Nephron (organoid): ENCODE measurements at regions not wholly inside any gene's neighbourhood (a gene's known extent, or its start where the extent isn't known, plus 50 kb on each side); places are given as distances from the start of the nearest gene placed in this dataset.
"Not testable (repeated sequence)": the region's sequence is repeated elsewhere in the genome, so short reads cannot be mapped to it uniquely, and the experiment has no call there.

Experiments used
- H3K27ac Mint-ChIP-seq, 3 experiments: 2 replicates each; pipeline ENCODE4 v1.8.0; 2020; ENCODE audit warnings: mixed read lengths in 3 of 3, mild to moderate bottlenecking in 2 of 3, moderate library complexity in 1 of 3
- H3K27me3 Mint-ChIP-seq: 2 replicates; pipeline ENCODE4 v1.8.0; 2021; ENCODE audit warnings: low read depth, mild to moderate bottlenecking, moderate library complexity, mixed read lengths
- H3K36me3 Mint-ChIP-seq: 2 replicates; pipeline ENCODE4 v1.8.0; 2020; ENCODE audit warnings: low read depth, mixed read lengths
- H3K4me1 Mint-ChIP-seq: 2 replicates; pipeline ENCODE4 v1.8.0; 2020; ENCODE audit warnings: mixed read lengths
- H3K4me3 Mint-ChIP-seq, 3 experiments: 2 replicates each; pipeline ENCODE4 v1.8.0; 2020; ENCODE audit warnings: mild to moderate bottlenecking in 3 of 3, mixed read lengths in 3 of 3, moderate library complexity in 2 of 3
- H3K9me3 Mint-ChIP-seq: 2 replicates; pipeline ENCODE4 v1.8.0; 2020; ENCODE audit warnings: mixed read lengths
- TF ChIP-seq, protein P1 (sequence below), 3 experiments: fragments of 200-600 bp; sonication (generic); IDR thresholded peaks; one replicate each; pipeline ENCODE4 v1.5.0; 2021; ENCODE audit warnings: antibody characterized with exemption in 3 of 3; ENCODE audit not compliant: unreplicated experiment in 3 of 3

DNA sequence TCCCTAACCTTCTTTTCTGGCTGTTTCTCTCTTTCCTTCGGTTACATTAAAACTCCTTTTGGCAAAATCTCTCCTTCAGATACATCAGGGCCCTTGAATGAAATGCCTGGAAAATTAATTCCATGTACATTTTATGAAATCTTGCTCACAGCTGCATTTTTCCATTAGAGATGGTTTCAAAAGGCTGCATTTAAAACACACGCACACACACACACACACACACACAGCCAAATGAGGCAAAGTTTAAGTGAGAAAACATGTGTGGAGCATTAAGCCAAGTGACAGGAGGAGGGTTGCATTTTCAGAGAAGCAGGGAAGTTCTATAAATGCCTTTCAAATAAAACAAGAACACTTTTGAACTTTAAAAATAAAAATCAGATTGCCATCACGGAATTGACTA lies 216.4 kb downstream of the LRIG3 start:
- TF ChIP-seq, protein P1, sequence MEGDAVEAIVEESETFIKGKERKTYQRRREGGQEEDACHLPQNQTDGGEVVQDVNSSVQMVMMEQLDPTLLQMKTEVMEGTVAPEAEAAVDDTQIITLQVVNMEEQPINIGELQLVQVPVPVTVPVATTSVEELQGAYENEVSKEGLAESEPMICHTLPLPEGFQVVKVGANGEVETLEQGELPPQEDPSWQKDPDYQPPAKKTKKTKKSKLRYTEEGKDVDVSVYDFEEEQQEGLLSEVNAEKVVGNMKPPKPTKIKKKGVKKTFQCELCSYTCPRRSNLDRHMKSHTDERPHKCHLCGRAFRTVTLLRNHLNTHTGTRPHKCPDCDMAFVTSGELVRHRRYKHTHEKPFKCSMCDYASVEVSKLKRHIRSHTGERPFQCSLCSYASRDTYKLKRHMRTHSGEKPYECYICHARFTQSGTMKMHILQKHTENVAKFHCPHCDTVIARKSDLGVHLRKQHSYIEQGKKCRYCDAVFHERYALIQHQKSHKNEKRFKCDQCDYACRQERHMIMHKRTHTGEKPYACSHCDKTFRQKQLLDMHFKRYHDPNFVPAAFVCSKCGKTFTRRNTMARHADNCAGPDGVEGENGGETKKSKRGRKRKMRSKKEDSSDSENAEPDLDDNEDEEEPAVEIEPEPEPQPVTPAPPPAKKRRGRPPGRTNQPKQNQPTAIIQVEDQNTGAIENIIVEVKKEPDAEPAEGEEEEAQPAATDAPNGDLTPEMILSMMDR (IDR thresholded peaks at IDR 0.05; ENCODE audit: unreplicated experiment in 3 of 3), result no peak
- peaks cover 6% of the 10 kb centered on the region for H3K4me1 Mint-ChIP-seq
- H3K9me3 Mint-ChIP-seq, result peaks cover 24% of the 10 kb centered on the region
- H3K4me3 Mint-ChIP-seq, result no peak overlapping the region
- no peaks in the 10 kb centered on the region for H3K27me3 Mint-ChIP-seq
- H3K27ac Mint-ChIP-seq, result peak overlapping the region; percentile 8 to 37 (median 33)
- H3K36me3 Mint-ChIP-seq, result peaks cover 2% of the 10 kb centered on the region

DNA sequence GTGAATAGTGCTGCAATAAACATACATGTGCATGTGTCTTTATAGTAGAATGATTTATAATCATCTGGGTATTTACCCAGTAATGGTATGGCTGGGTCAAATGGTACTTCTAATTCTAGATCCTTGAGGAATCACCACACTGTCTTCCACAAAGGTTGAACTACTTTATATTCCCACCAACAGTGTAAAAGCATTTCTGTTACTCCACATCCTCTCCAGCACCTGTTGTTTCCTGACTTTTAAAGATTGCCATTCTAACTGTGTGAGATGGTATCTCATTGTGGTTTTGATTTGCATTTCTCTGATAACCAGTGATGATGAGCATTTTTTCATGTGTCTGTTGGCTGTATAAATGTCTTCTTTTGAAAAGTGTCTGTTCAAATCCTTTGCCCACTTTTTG lies 215.5 kb downstream of the LRIG3 start:
- H3K27me3 Mint-ChIP-seq, H3K4me1 Mint-ChIP-seq, H3K36me3 Mint-ChIP-seq, H3K4me3 Mint-ChIP-seq, H3K27ac Mint-ChIP-seq: not testable (repeated sequence)
- peaks cover 26% of the 10 kb centered on the region for H3K9me3 Mint-ChIP-seq

DNA sequence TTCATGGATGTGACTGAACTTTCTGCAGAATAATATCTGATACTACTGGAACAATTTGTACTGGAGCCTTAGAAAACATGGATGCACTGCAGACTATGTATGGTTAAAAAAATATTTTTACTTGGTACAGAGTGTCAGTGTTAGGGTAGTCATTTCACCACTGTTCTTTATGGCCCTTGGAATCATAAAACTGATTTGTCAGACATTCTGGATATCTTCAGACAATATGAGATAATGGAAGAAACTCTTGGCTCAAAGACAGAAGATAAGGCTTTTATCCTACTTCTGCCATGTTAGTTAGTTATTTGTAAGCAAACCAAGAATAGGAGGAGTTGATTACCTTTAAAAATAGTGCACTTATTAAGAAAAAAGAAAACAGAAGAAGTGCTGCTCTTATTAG lies 209.4 kb downstream of the LRIG3 start:
- H3K4me3 Mint-ChIP-seq, result no peak overlapping the region
- peaks cover 4% of the 10 kb centered on the region for H3K36me3 Mint-ChIP-seq
- H3K4me1 Mint-ChIP-seq, result no peaks in the 10 kb centered on the region
- peaks cover 41% of the 10 kb centered on the region for H3K9me3 Mint-ChIP-seq
- TF ChIP-seq, protein P1 (IDR thresholded peaks at IDR 0.05; ENCODE audit: unreplicated experiment in 3 of 3), result no peak
- no peaks in the 10 kb centered on the region for H3K27me3 Mint-ChIP-seq
- no peak overlapping the region for H3K27ac Mint-ChIP-seq

DNA sequence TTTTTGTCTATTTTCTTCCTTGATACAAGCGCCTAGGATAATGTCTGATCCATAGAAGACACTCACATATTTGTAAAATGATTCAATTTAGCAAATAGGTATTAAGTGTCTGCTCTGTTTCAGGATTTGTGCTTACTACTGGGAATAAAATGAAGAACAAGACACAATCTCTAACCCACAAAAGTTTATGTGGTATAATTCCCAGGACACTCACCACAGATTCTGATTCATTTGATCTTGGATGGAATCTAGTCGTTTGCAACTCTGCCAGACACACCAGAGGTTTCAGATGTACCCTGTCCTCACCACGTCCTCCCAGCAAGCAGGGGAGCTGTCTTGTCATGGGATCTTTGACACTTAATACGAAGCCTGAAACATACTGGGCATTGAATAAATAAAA lies 208.3 kb downstream of the LRIG3 start:
- Mint-ChIP-seq H3K4me1 (no peaks in the 10 kb centered on the region), H3K36me3 (peaks cover 4% of the 10 kb centered on the region), H3K27me3 (no peaks in the 10 kb centered on the region)

DNA sequence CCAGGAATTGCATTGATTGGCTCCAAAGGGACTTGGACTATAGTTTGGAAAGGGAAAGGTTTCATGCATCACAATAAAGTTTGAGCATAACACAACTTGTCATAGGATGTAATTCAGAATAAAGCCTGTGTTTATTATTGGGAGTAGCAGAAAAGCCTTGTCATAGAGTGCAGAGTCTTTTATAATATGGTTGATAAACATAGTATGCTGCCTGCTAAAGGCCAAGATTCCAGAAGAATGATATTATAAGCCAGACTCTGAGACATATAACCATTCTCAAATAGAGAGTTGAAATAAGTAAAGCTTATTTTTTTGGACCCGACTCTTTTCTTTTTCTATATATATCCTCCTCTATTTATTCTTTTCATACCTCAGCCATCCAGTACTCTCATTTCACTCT lies 207.3 kb downstream of the LRIG3 start:
- no peak overlapping the region for H3K4me3 Mint-ChIP-seq
- H3K9me3 Mint-ChIP-seq, result peaks cover 29% of the 10 kb centered on the region
- H3K27me3 Mint-ChIP-seq, result no peaks in the 10 kb centered on the region
- peaks cover 4% of the 10 kb centered on the region for H3K36me3 Mint-ChIP-seq
- no peak overlapping the region for H3K27ac Mint-ChIP-seq
- TF ChIP-seq, protein P1 (IDR thresholded peaks at IDR 0.05; ENCODE audit: unreplicated experiment in 3 of 3), result no peak
- no peaks in the 10 kb centered on the region for H3K4me1 Mint-ChIP-seq

More for the DNA sequence above, 208.3 kb downstream of the LRIG3 start:
- peaks cover 37% of the 10 kb centered on the region for H3K9me3 Mint-ChIP-seq
- H3K27ac Mint-ChIP-seq, result no peak overlapping the region
- H3K4me3 Mint-ChIP-seq, result no peak overlapping the region
- TF ChIP-seq, protein P1 (IDR thresholded peaks at IDR 0.05; ENCODE audit: unreplicated experiment in 3 of 3), result no peak

DNA sequence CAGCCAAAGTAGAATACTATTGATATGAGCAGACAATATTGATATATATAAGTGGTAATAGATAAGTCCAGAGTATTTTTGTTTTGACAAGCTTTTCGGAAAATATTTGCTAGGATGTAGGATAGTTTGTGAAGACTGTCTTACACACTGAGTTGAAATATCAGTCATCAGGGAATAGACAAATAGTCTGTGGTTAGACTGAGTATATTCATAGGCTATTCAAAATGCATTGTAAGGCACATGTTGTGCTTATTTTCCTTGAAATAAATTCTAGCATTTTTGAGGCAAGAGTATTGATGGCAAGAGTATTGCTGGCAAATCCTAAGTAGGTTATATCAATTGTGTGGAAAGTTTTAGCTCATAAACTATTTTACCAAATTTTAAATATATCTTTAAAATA lies 201.1 kb downstream of the LRIG3 start:
- H3K27ac Mint-ChIP-seq, result no peak overlapping the region
- H3K9me3 Mint-ChIP-seq, result peaks cover 2% of the 10 kb centered on the region
- no peak overlapping the region for H3K4me3 Mint-ChIP-seq
- no peaks in the 10 kb centered on the region for H3K4me1 Mint-ChIP-seq
- TF ChIP-seq, protein P1 (IDR thresholded peaks at IDR 0.05; ENCODE audit: unreplicated experiment in 3 of 3), result no peak
- no peaks in the 10 kb centered on the region for H3K36me3 Mint-ChIP-seq
- H3K27me3 Mint-ChIP-seq, result no peaks in the 10 kb centered on the region
